H9 (cell line): ENCODE measurements at regions not wholly inside any gene's neighbourhood (a gene's known extent, or its start where the extent isn't known, plus 50 kb on each side); places are given as distances from the start of the nearest gene placed in this dataset.

Source experiments
- DNase-seq: peaks from one replicate; pipeline ENCODE4 v3.0.0-alpha.2; 2017
- H2AFZ ChIP-seq: one replicate; pipeline ENCODE4 v1.6.1; 2013; ENCODE audit warnings: mild to moderate bottlenecking, low read length, control low read depth, moderate library complexity
- H2AK5ac ChIP-seq: 2 replicates; pipeline ENCODE4 v1.6.1; 2013; ENCODE audit warnings: low read length, control low read depth, mixed read lengths; ENCODE audit not compliant: insufficient read length
- H2BK120ac ChIP-seq: one replicate; pipeline ENCODE4 v1.6.1; 2013; ENCODE audit warnings: low read depth, mild to moderate bottlenecking, low read length, control low read depth, inconsistent platforms; ENCODE audit not compliant: poor library complexity, severe bottlenecking
- H2BK12ac ChIP-seq: 2 replicates; pipeline ENCODE4 v1.6.1; 2013; ENCODE audit warnings: low read length, control low read depth, mixed read lengths, low read depth; ENCODE audit not compliant: insufficient read length
- H2BK15ac ChIP-seq: 2 replicates; pipeline ENCODE4 v1.6.1; 2013; ENCODE audit warnings: low read depth, low read length, control low read depth
- H2BK20ac ChIP-seq: one replicate; pipeline ENCODE4 v1.6.1; 2013; ENCODE audit warnings: low read depth, mild to moderate bottlenecking, low read length, control low read depth, inconsistent platforms; ENCODE audit not compliant: poor library complexity, severe bottlenecking
- H2BK5ac ChIP-seq: 2 replicates; pipeline ENCODE4 v1.6.1; 2013; ENCODE audit warnings: low read length, control low read depth, mixed read lengths; ENCODE audit not compliant: insufficient read length
- H3K14ac ChIP-seq: 2 replicates; pipeline ENCODE4 v1.6.1; 2013; ENCODE audit warnings: low read length, control low read depth; ENCODE audit not compliant: insufficient read depth
- H3K18ac ChIP-seq: 2 replicates; pipeline ENCODE4 v1.6.1; 2013; ENCODE audit warnings: low read depth, mild to moderate bottlenecking, mixed read lengths, low read length, control low read depth; ENCODE audit not compliant: insufficient read length
- H3K23ac ChIP-seq: 2 replicates; pipeline ENCODE4 v1.6.1; 2013; ENCODE audit warnings: low read length, control low read depth, mixed read lengths, low read depth; ENCODE audit not compliant: insufficient read length
- H3K23me2 ChIP-seq: 2 replicates; pipeline ENCODE4 v1.6.1; 2013; ENCODE audit warnings: low read depth, mild to moderate bottlenecking, mixed read lengths, low read length, control low read depth; ENCODE audit not compliant: insufficient read length, poor library complexity, severe bottlenecking
- H3K27ac ChIP-seq: 2 replicates; pipeline ENCODE4 v1.5.1; 2013; ENCODE audit warnings: low read length, control low read depth, mixed read lengths, low read depth; ENCODE audit not compliant: insufficient read length
- H3K27me3 ChIP-seq: 2 replicates; pipeline ENCODE4 v1.6.1; 2013; ENCODE audit warnings: low read length, control low read depth, inconsistent platforms; ENCODE audit not compliant: insufficient read depth
- H3K4ac ChIP-seq: 2 replicates; pipeline ENCODE4 v1.6.1; 2013; ENCODE audit warnings: low read depth, mild to moderate bottlenecking, control low read depth, inconsistent platforms, low read length, moderate library complexity
- H3K4me1 ChIP-seq: 2 replicates; pipeline ENCODE4 v1.6.1; 2013; ENCODE audit warnings: low read length, control low read depth, inconsistent platforms; ENCODE audit not compliant: insufficient read depth
- H3K4me2 ChIP-seq: 2 replicates; pipeline ENCODE4 v1.6.1; 2013; ENCODE audit warnings: low read length, control low read depth, mixed read lengths; ENCODE audit not compliant: insufficient read length, insufficient read depth
- H3K56ac ChIP-seq: 2 replicates; pipeline ENCODE4 v1.6.1; 2013; ENCODE audit warnings: low read depth, mild to moderate bottlenecking, mixed read lengths, low read length, control low read depth; ENCODE audit not compliant: insufficient read length
- H3K79me1 ChIP-seq: 2 replicates; pipeline ENCODE4 v1.6.1; 2013; ENCODE audit warnings: low read depth, mild to moderate bottlenecking, moderate library complexity, low read length, control low read depth, inconsistent platforms; ENCODE audit not compliant: insufficient read depth, poor library complexity, severe bottlenecking
- H3K79me2 ChIP-seq: 2 replicates; pipeline ENCODE4 v1.6.1; 2013; ENCODE audit warnings: low read length, control low read depth, inconsistent platforms; ENCODE audit not compliant: insufficient read depth
- H3K9ac ChIP-seq: 2 replicates; pipeline ENCODE4 v1.6.1; 2013; ENCODE audit warnings: low read length, control low read depth, mixed read lengths; ENCODE audit not compliant: insufficient read length; ENCODE audit errors: extremely low read depth
- H3K9me3 ChIP-seq: one replicate; pipeline ENCODE4 v1.6.1; 2013; ENCODE audit warnings: low read depth, low read length, inconsistent platforms; ENCODE audit not compliant: control insufficient read depth
- H3T11ph ChIP-seq: one replicate; pipeline ENCODE4 v1.6.1; 2013; ENCODE audit warnings: mild to moderate bottlenecking, low read length, control low read depth, inconsistent platforms
- H4K20me1 ChIP-seq: one replicate; pipeline ENCODE4 v1.6.1; 2013; ENCODE audit not compliant: control insufficient read depth, insufficient read length, insufficient read depth
- H4K5ac ChIP-seq: 2 replicates; pipeline ENCODE4 v1.6.1; 2013; ENCODE audit warnings: low read depth, mild to moderate bottlenecking, mixed read lengths, low read length, control low read depth; ENCODE audit not compliant: insufficient read length
- H4K8ac ChIP-seq: replicated peaks from 2 replicates; pipeline ENCODE4 v1.6.1; 2013; ENCODE audit warnings: low read length, control low read depth, mixed read lengths, low read depth; ENCODE audit not compliant: insufficient read length
- H4K91ac ChIP-seq: 2 replicates; pipeline ENCODE4 v1.6.1; 2013; ENCODE audit warnings: low read depth, mild to moderate bottlenecking, moderate library complexity, mixed read lengths, low read length, control low read depth; ENCODE audit not compliant: insufficient read length
- H3K27ac Mint-ChIP-seq, 3 experiments: 2 replicates in 2 of 3; 3 replicates in 1 of 3; pipeline ENCODE4 v1.8.0; 2020 to 2021; ENCODE audit warnings: mixed read lengths in 3 of 3, mild to moderate bottlenecking in 1 of 3, moderate library complexity in 1 of 3
- H3K27me3 Mint-ChIP-seq: 2 replicates; pipeline ENCODE4 v1.8.0; 2021; ENCODE audit warnings: low read depth, mild to moderate bottlenecking, moderate library complexity, mixed read lengths
- H3K36me3 Mint-ChIP-seq, 3 experiments: 2 replicates in 2 of 3; 3 replicates in 1 of 3; pipeline ENCODE4 v1.8.0; 2020 to 2021; ENCODE audit warnings: low read depth in 3 of 3, mixed read lengths in 3 of 3; ENCODE audit not compliant: insufficient read depth in 1 of 3
- H3K4me1 Mint-ChIP-seq, 2 experiments: 2 replicates each; pipeline ENCODE4 v1.8.0; 2020; ENCODE audit warnings: mixed read lengths in 2 of 2
- H3K4me3 Mint-ChIP-seq, 2 experiments: 2 replicates in 1 of 2; 3 replicates in 1 of 2; pipeline ENCODE4 v1.8.0; 2020 to 2021; ENCODE audit warnings: mild to moderate bottlenecking in 2 of 2, mixed read lengths in 2 of 2, moderate library complexity in 1 of 2
- H3K9me3 Mint-ChIP-seq, 2 experiments: 2 replicates in 1 of 2; 3 replicates in 1 of 2; pipeline ENCODE4 v1.8.0; 2020; ENCODE audit warnings: mild to moderate bottlenecking in 2 of 2, mixed read lengths in 2 of 2, moderate library complexity in 1 of 2
- WGBS: extraction: QIAGEN DNeasy Blood & Tissue Kit; methylation state at CpG from one replicate; pipeline ENCODE4 v1.1.7; 2013; ENCODE audit warnings: missing lambda C conversion rate, low lambda C conversion rate, mixed read lengths; ENCODE audit not compliant: insufficient read length; ENCODE audit errors: extremely low coverage; 5-methylcytosine and 5-hydroxymethylcytosine counted together
- TF ChIP-seq, protein P1 (sequence below): fragments of 200-600 bp; sonication (generic); conservative IDR thresholded peaks from 3 replicates; pipeline ENCODE4 v1.8.0; 2021; ENCODE audit warnings: antibody characterized with exemption, mild to moderate bottlenecking

GRCh38 chr13:54033323-54033861 lies 1004.8 kb downstream of the OLFM4 start:
- Mint-ChIP-seq H3K36me3 (peaks cover 12 to 25% (median 24%) of the 10 kb centered on the region in 3 experiments), H3K4me1 (peaks cover 6 to 7% of the 10 kb centered on the region in 2 experiments; a peak in 2 of 4 replicates), H3K27me3 (no peaks in the 10 kb centered on the region), H3K27ac (no peak overlapping the region), H3K9me3 (peaks cover 21 to 23% of the 10 kb centered on the region in 2 experiments; a peak in 4 of 5 replicates), H3K4me3 (no peak overlapping the region)
- Histone ChIP-seq H2BK120ac (no peak overlapping the region), H3K27me3 (no peaks in the 10 kb centered on the region), H3K4me1 (no peaks in the 10 kb centered on the region), H2AFZ (no peak overlapping the region), H3K18ac (no peak overlapping the region), H3K27ac (no peak overlapping the region), H3T11ph (no peak overlapping the region), H3K9me3 (peaks cover 10% of the 10 kb centered on the region), H3K56ac (no peak overlapping the region), H3K14ac (no peak overlapping the region), H2BK20ac (no peak overlapping the region), H2AK5ac (no peak overlapping the region), H4K8ac (no peak overlapping the region), H3K9ac (no peak overlapping the region), H4K20me1 (no peaks in the 10 kb centered on the region), H2BK5ac (no peak overlapping the region), H3K23ac (no peak overlapping the region), H3K4me2 (no peak overlapping the region), H3K79me1 (no peaks in the 10 kb centered on the region), H3K79me2 (no peaks in the 10 kb centered on the region), H3K23me2 (no peaks in the 10 kb centered on the region), H4K91ac (no peak overlapping the region), H2BK15ac (no peak overlapping the region), H4K5ac (no peak overlapping the region), H3K4ac (no peak overlapping the region), H2BK12ac (no peak overlapping the region)
- no CpG with 5 or more reads among the region's 6 CpGs for WGBS
- TF ChIP-seq, protein P1, sequence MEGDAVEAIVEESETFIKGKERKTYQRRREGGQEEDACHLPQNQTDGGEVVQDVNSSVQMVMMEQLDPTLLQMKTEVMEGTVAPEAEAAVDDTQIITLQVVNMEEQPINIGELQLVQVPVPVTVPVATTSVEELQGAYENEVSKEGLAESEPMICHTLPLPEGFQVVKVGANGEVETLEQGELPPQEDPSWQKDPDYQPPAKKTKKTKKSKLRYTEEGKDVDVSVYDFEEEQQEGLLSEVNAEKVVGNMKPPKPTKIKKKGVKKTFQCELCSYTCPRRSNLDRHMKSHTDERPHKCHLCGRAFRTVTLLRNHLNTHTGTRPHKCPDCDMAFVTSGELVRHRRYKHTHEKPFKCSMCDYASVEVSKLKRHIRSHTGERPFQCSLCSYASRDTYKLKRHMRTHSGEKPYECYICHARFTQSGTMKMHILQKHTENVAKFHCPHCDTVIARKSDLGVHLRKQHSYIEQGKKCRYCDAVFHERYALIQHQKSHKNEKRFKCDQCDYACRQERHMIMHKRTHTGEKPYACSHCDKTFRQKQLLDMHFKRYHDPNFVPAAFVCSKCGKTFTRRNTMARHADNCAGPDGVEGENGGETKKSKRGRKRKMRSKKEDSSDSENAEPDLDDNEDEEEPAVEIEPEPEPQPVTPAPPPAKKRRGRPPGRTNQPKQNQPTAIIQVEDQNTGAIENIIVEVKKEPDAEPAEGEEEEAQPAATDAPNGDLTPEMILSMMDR = no peak
- no peak for DNase-seq
